Naive thymus-derived CD4-positive, alpha-beta T cell (primary cell): ENCODE measurements at regions not wholly inside any gene's neighbourhood (a gene's known extent, or its start where the extent isn't known, plus 50 kb on each side); places are given as distances from the start of the nearest gene placed in this dataset.

Experiments
- ATAC-seq: fragments of 150-1000 bp; cut with Tn5 transposase; 2 replicates; pipeline ENCODE4 v1.10.0; 2021; ENCODE audit warnings: mild to moderate bottlenecking, moderate library complexity
- CTCF ChIA-PET: fragments of 350-600 bp; sonication (Branson Sonifier 250); formaldehyde crosslinking; loops from one replicate; lab custom pipeline; 2021; ENCODE audit warnings: antibody characterized with exemption; lab: Charles Lee
- POLR2A ChIA-PET: fragments of 350-600 bp; sonication (Branson Sonifier 250); formaldehyde crosslinking; loops from one replicate; lab custom pipeline; 2021; ENCODE audit warnings: antibody characterized with exemption, inconsistent platforms; lab: Charles Lee
- DNase-seq, 9 donors: peaks; one replicate each; pipeline versions ENCODE4 v3.0.0 to v3.0.0-alpha.2; 2020 to 2022; ENCODE audit warnings: mixed read lengths in 1 of 9
- H3K27ac ChIP-seq: one replicate; pipeline ENCODE4 v1.7.0; 2013; ENCODE audit warnings: mild to moderate bottlenecking, low read depth, low read length, moderate library complexity
- H3K27me3 ChIP-seq, 2 donors: one replicate each; pipeline ENCODE4 v1.7.0; 2013; ENCODE audit warnings: low read length in 2 of 2, mild to moderate bottlenecking in 2 of 2, moderate library complexity in 2 of 2; ENCODE audit not compliant: control insufficient read depth in 2 of 2, insufficient read depth in 2 of 2
- H3K36me3 ChIP-seq, 3 experiments: 1 replicate in 2 of 3; 2 replicates in 1 of 3; pipeline ENCODE4 v1.7.0; 2013; ENCODE audit warnings: low read length in 3 of 3, mild to moderate bottlenecking in 3 of 3, moderate library complexity in 1 of 3; ENCODE audit not compliant: insufficient read depth in 3 of 3, control insufficient read depth in 2 of 3
- H3K4me1 ChIP-seq, 2 donors: one replicate each; pipeline ENCODE4 v1.7.0; 2013; ENCODE audit warnings: low read length in 2 of 2, mild to moderate bottlenecking in 2 of 2, moderate library complexity in 1 of 2; ENCODE audit not compliant: control insufficient read depth in 2 of 2, insufficient read depth in 2 of 2
- H3K4me3 ChIP-seq: 2 replicates; pipeline ENCODE4 v1.7.0; 2013; ENCODE audit warnings: mild to moderate bottlenecking, low read length
- H3K9me3 ChIP-seq, 3 experiments: 1 replicate in 2 of 3; 2 replicates in 1 of 3; pipeline ENCODE4 v1.7.0; 2013; ENCODE audit warnings: low read length in 3 of 3; ENCODE audit not compliant: control insufficient read depth in 2 of 3
- H3K27ac Mint-ChIP-seq, 9 donors: one replicate each; pipeline ENCODE4 v1.8.0; 2020 to 2022; ENCODE audit warnings: mixed read lengths in 9 of 9, mild to moderate bottlenecking in 8 of 9, moderate library complexity in 5 of 9, inconsistent platforms in 2 of 9
- H3K27me3 Mint-ChIP-seq, 5 donors: one replicate each; pipeline ENCODE4 v1.8.0; 2021 to 2022; ENCODE audit warnings: mixed read lengths in 5 of 5, mild to moderate bottlenecking in 1 of 5
- H3K36me3 Mint-ChIP-seq, 5 donors: one replicate each; pipeline ENCODE4 v1.8.0; 2020 to 2022; ENCODE audit warnings: mixed read lengths in 5 of 5, mild to moderate bottlenecking in 3 of 5, inconsistent platforms in 1 of 5
- H3K4me1 Mint-ChIP-seq, 7 donors: one replicate each; pipeline ENCODE4 v1.8.0; 2020 to 2022; ENCODE audit warnings: mixed read lengths in 7 of 7, mild to moderate bottlenecking in 3 of 7, inconsistent platforms in 1 of 7
- H3K4me3 Mint-ChIP-seq, 10 donors: one replicate each; pipeline ENCODE4 v1.8.0; 2020 to 2022; ENCODE audit warnings: mild to moderate bottlenecking in 10 of 10, mixed read lengths in 10 of 10, moderate library complexity in 6 of 10, inconsistent platforms in 2 of 10
- H3K9me3 Mint-ChIP-seq, 11 donors: one replicate each; pipeline ENCODE4 v1.8.0; 2020 to 2022; ENCODE audit warnings: mixed read lengths in 11 of 11, mild to moderate bottlenecking in 4 of 11, inconsistent platforms in 1 of 11, moderate library complexity in 1 of 11
- intact Hi-C, 2 donors: fragments of 100-400 bp; cut with micrococcal nuclease; formaldehyde crosslinking; loops; one replicate each; pipeline ENCODE4 v1.15.1; 2023

- no peaks in the 10 kb centered on the region for H3K9me3 ChIP-seq
- intact Hi-C loops: no loop called here
- no peak for DNase-seq
- ATAC-seq: no peak
- H3K4me1 ChIP-seq: no peaks in the 10 kb centered on the region
- ChIA-PET CTCF (no interaction called here), POLR2A (no interaction called here)
- Mint-ChIP-seq H3K27me3 (peaks cover 0 to 33% (median 6%) of the 10 kb centered on the region in 5 donors), H3K27ac (no peak overlapping the region), H3K36me3 (no peaks in the 10 kb centered on the region), H3K4me3 (no peak overlapping the region), H3K9me3 (peaks cover 0 to 3% (median 0%) of the 10 kb centered on the region in 11 donors), H3K4me1 (peaks cover 0 to 3% (median 0%) of the 10 kb centered on the region in 7 donors)
- H3K36me3 ChIP-seq: no peaks in the 10 kb centered on the region
- no peak overlapping the region for H3K27ac ChIP-seq
- H3K4me3 ChIP-seq: no peak overlapping the region
- no peaks in the 10 kb centered on the region for H3K27me3 ChIP-seq
These were observed 87.3 kb upstream of the ZBED5 start for GRCh38 chr11:10945196-10945595.

GRCh38 chr11:10943968-10944367 is 86.1 kb upstream of the ZBED5 start:
- Histone ChIP-seq H3K4me1 (no peaks in the 10 kb centered on the region), H3K27ac (no peak overlapping the region), H3K9me3 (no peaks in the 10 kb centered on the region), H3K4me3 (no peak overlapping the region), H3K36me3 (no peaks in the 10 kb centered on the region), H3K27me3 (no peaks in the 10 kb centered on the region)
- H3K4me1 Mint-ChIP-seq: peaks cover 0 to 3% (median 0%) of the 10 kb centered on the region in 7 donors
- peaks cover 0 to 26% (median under 1%) of the 10 kb centered on the region in 5 donors for H3K27me3 Mint-ChIP-seq
- H3K9me3 Mint-ChIP-seq: no peaks in the 10 kb centered on the region
- H3K4me3 Mint-ChIP-seq: no peak overlapping the region
- intact Hi-C loops: no loop called here
- CTCF ChIA-PET: interaction anchor here (0.6 to 1.6 kb wide), 2 partner anchors 10 to 1693 kb away, joined by 3 to 4 read pairs; no protein-coding TSS in a partner anchor
- ATAC-seq (no peak), DNase-seq (no peak)
- no peaks in the 10 kb centered on the region for H3K36me3 Mint-ChIP-seq
- POLR2A ChIA-PET: interaction anchor here (1.2 kb wide), 1 partner anchor 1422 kb away, joined by 4 read pairs; no protein-coding TSS in a partner anchor
- H3K27ac Mint-ChIP-seq: no peak overlapping the region

GRCh38 chr11:10942620-10943019 is 84.8 kb upstream of the ZBED5 start:
- Mint-ChIP-seq H3K9me3 (no peaks in the 10 kb centered on the region), H3K27ac (no peak overlapping the region), H3K4me1 (peaks cover 0 to 3% (median 0%) of the 10 kb centered on the region in 7 donors), H3K36me3 (no peaks in the 10 kb centered on the region), H3K4me3 (no peak overlapping the region), H3K27me3 (peaks cover 0 to 13% (median 0%) of the 10 kb centered on the region in 5 donors)
- Histone ChIP-seq H3K36me3 (no peaks in the 10 kb centered on the region), H3K27ac (no peak overlapping the region), H3K9me3 (no peaks in the 10 kb centered on the region), H3K4me1 (no peaks in the 10 kb centered on the region), H3K4me3 (no peak overlapping the region), H3K27me3 (no peaks in the 10 kb centered on the region)
- DNase-seq: no peak
- ChIA-PET CTCF (interaction anchor here (1.0 kb wide), 1 partner anchor 9 kb away, joined by 3 read pairs; no protein-coding TSS in a partner anchor), POLR2A (interaction anchor here (0.9 kb wide), 1 partner anchor 11 kb away, joined by 4 read pairs; no protein-coding TSS in a partner anchor)
- intact Hi-C loops: no loop called here
- no peak for ATAC-seq

GRCh38 chr11:10941871-10942270 is 84.0 kb upstream of the ZBED5 start:
- Histone ChIP-seq H3K27me3 (no peaks in the 10 kb centered on the region), H3K4me3 (no peak overlapping the region), H3K27ac (no peak overlapping the region), H3K36me3 (no peaks in the 10 kb centered on the region), H3K4me1 (no peaks in the 10 kb centered on the region), H3K9me3 (no peaks in the 10 kb centered on the region)
- CTCF ChIA-PET: interaction anchor here (1.0 to 1.7 kb wide), 2 partner anchors 8 to 95 kb away, joined by 3 to 4 read pairs; no protein-coding TSS in a partner anchor
- ATAC-seq: no peak
- Mint-ChIP-seq H3K27ac (no peak overlapping the region), H3K4me1 (peaks cover 0 to 3% (median 0%) of the 10 kb centered on the region in 7 donors), H3K9me3 (no peaks in the 10 kb centered on the region), H3K36me3 (no peaks in the 10 kb centered on the region), H3K27me3 (peaks cover 0 to 8% (median 0%) of the 10 kb centered on the region in 5 donors), H3K4me3 (no peak overlapping the region)
- intact Hi-C loops: no loop called here
- DNase-seq: no peak
- POLR2A ChIA-PET: no interaction called here

GRCh38 chr11:10941414-10941813 is 83.6 kb upstream of the ZBED5 start:
- H3K36me3 ChIP-seq: no peaks in the 10 kb centered on the region
- H3K4me3 Mint-ChIP-seq: no peak overlapping the region
- ChIA-PET CTCF (interaction anchor here (1.0 to 1.7 kb wide), 2 partner anchors 7 to 96 kb away, joined by 3 to 4 read pairs; no protein-coding TSS in a partner anchor), POLR2A (no interaction called here)
- DNase-seq (no peak), ATAC-seq (no peak)
- peaks cover 0 to 6% (median 0%) of the 10 kb centered on the region in 5 donors for H3K27me3 Mint-ChIP-seq
- no peaks in the 10 kb centered on the region for H3K27me3 ChIP-seq
- H3K9me3 Mint-ChIP-seq: no peaks in the 10 kb centered on the region
- H3K4me3 ChIP-seq: no peak overlapping the region
- intact Hi-C loops: no loop called here
- H3K4me1 ChIP-seq: no peaks in the 10 kb centered on the region
- H3K27ac Mint-ChIP-seq: no peak overlapping the region
- no peaks in the 10 kb centered on the region for H3K36me3 Mint-ChIP-seq
- no peak overlapping the region for H3K27ac ChIP-seq
- peaks cover 0 to 3% (median 0%) of the 10 kb centered on the region in 7 donors for H3K4me1 Mint-ChIP-seq
- H3K9me3 ChIP-seq: no peaks in the 10 kb centered on the region

DNA sequence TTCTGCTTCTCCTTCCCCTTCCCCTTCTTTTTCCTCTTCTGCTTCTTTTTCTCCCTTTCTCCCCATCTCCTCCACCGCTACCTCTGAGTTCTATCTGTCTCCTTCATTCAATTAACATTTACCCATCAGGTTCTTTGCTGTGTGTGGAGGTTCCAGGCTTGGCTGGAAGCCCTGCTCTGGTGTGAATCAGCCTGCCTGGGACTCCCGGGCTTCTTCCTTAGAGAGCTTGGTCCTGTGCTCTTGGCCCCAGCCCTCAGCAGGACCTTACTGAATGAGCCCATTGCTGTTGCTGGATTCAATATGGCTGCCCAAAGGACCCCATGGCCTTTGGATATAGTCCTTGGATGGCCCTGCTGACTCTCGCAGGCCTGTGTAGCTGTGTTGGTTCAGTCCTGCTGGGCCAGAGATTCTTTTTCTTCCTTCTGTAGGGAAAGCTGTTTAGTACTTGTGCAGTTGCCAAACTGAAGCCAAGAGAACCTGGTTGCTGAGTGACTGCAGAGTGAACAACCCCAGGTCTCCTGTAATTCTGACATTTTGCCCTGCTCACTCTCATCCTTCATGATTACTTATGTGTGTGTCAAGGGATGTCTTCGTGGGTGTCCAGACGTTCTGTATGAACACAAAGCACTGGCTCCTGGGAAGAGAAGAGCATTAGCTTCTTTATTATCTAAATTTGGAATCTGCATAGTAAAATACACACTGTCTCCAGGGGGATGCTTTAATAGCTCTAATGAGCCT is 81.0 kb upstream of the ZBED5 start:
- ATAC-seq (no peak), DNase-seq (no peak)
- Mint-ChIP-seq H3K27me3 (peaks cover 0 to 22% (median 6%) of the 10 kb centered on the region in 5 donors), H3K4me1 (peaks cover 3 to 11% (median 4%) of the 10 kb centered on the region in 7 donors), H3K36me3 (no peaks in the 10 kb centered on the region), H3K27ac (no peak overlapping the region), H3K9me3 (no peaks in the 10 kb centered on the region), H3K4me3 (no peak overlapping the region)
- ChIA-PET POLR2A (interaction anchor here (0.6 kb wide), 1 partner anchor 15 kb away, joined by 3 read pairs; no protein-coding TSS in a partner anchor), CTCF (no interaction called here)
- Histone ChIP-seq H3K27ac (no peak overlapping the region), H3K4me3 (no peak overlapping the region), H3K4me1 (no peaks in the 10 kb centered on the region), H3K27me3 (no peaks in the 10 kb centered on the region), H3K36me3 (no peaks in the 10 kb centered on the region), H3K9me3 (no peaks in the 10 kb centered on the region)
- intact Hi-C loops: loop anchor here in 1 of 2 donors (10.0 kb wide), 1 partner anchor 686 kb away; the partner anchor contains the start of gene GALNT18
